HL-60 (cell line): ENCODE measurements at regions not wholly inside any gene's neighbourhood (a gene's known extent, or its start where the extent isn't known, plus 50 kb on each side); places are given as distances from the start of the nearest gene placed in this dataset.
"Not testable (repeated sequence)": the region's sequence is repeated elsewhere in the genome, so short reads cannot be mapped to it uniquely, and the experiment has no call there.

ENCODE experiments used
- CTCF ChIP-seq: IDR thresholded peaks from one replicate; pipeline ENCODE4 v1.5.1; 2011; ENCODE audit warnings: low read length, control low read depth, inconsistent platforms; ENCODE audit not compliant: insufficient read depth
- GABPA ChIP-seq: IDR thresholded peaks from 2 replicates; pipeline ENCODE4 v1.6.1; 2012; ENCODE audit warnings: low read depth
- REST ChIP-seq: IDR thresholded peaks from 2 replicates; pipeline ENCODE4 v1.6.1; 2012; ENCODE audit warnings: low read depth; ENCODE audit not compliant: insufficient replicate concordance

DNA sequence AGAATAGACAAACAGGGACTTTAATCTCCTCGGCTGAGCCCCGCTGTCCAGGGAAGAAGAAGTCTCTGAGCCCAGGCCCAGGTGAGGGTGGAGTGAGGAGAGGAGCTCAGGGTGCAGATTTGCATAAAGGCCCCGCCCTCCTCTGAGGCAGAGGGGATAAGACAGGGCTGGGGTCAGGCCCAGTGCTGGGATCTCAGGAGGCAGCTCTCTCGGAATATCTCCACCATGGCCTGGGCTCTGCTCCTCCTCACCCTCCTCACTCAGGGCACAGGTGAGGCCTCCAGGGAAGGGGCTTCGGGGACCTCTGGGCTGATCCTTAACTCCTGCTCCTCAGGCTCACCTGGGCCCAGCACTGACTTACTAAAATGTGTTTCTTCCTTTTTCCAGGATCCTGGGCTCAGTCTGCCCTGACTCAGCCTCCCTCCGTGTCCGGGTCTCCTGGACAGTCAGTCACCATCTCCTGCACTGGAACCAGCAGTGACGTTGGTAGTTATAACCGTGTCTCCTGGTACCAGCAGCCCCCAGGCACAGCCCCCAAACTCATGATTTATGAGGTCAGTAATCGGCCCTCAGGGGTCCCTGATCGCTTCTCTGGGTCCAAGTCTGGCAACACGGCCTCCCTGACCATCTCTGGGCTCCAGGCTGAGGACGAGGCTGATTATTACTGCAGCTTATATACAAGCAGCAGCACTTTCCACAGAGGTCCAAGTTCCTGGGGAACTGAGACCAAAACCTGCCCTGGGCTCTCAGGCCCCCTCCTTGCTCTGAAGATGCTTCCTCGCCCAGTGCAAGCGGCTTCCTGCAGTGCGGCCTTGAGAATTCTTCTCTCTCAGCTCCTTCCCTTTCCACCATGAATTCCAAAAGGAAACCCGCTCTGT, 90.2 kb downstream of the GGTLC2 start:
- TF ChIP-seq CTCF, GABPA, REST: not testable (repeated sequence)
